ENCODE measurements at regions not wholly inside any gene's neighbourhood (a gene's known extent, or its start where the extent isn't known, plus 50 kb on each side); places are given as distances from the start of the nearest gene placed in this dataset.

DNA sequence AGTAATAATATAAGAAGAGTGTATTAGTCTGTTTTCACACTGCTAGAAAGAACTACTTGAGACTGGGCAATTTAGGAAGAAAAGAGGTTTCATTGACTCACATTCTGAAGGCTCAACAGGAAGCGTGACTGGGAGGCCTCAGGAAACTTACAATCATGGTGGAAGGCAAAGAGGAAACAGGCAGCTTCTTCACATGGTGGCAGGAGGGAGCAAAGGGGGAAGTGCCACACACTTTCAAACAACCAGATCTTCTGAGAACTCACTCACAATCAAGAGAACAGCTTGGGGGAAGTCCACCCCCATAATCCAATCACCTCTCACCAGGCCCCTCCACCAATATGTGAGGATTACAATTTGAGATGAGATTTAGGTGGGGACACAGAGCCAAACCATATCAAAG lies 212.5 kb upstream of the HDAC9 start:
- no peak for DNase-seq (ENCODE audit: low read depth)
- H3K4me3 ChIP-seq (ENCODE audit: low read length): no peak overlapping the region
- no peak for TF ChIP-seq CTCF (IDR thresholded peaks at IDR 0.05; ENCODE audit: insufficient read depth, low read depth, low read length, missing control alignments)

DNA sequence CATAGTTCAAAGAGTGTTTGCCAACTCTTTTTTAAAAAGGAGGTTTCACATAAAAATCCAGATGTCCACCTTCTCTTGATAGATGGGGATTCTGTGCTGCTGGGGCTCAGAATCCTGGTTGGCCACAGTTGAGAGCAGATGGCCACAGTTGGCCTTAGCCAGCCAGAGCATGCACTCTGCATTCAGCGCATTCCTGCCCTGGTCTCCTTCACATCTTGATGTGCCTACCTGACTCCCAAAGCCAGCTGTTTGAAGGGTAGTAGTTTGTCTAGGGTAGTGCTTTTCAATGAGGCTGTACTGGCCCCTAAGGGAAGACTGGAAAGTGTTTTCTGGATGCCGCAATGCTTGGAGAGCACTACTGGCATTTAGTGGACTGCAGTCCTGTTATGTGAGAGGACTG lies 208.1 kb upstream of the HDAC9 start:
- no peak overlapping the region for H3K4me3 ChIP-seq (ENCODE audit: low read length)
- TF ChIP-seq CTCF (IDR thresholded peaks at IDR 0.05; ENCODE audit: insufficient read depth, low read depth, low read length, missing control alignments): no peak
- DNase-seq (ENCODE audit: low read depth): no peak

DNA sequence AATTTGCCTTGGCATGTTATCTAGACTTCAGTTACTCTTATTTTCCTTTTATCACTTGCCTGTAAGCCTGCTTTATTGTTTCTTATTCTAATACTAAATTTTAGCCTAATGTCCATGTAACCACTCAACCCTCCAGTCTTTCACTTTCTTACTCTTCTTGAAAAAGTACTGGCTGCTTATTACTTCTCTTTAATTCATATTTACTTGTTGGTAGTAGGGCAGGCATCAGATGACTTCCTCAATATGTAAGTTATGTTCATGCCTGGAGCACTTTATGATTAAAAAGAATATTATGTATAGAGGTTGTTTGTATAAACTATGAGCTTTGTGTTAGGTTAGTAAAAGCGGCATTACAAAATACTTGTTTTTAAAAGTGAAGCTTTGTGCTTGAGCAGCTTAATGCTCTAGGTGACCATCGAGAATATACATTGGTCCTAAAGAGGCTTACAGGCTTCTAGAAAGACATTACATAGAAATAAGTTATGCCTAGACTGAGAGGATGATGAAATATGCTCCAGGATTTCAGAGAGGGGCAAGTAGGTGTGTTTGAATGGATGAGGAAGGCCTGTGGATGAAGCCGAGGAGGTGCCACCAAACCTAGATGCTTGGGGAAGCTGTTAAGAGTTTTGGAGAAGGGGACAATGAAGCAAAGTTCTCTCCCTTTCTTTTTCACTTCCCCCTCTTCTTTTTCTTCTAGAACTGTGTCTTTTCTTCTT lies 207.1 kb upstream of the HDAC9 start:
- DNase-seq (ENCODE audit: low read depth): no peak
- TF ChIP-seq CTCF (IDR thresholded peaks at IDR 0.05; ENCODE audit: insufficient read depth, low read depth, low read length, missing control alignments): no peak
- no peak overlapping the region for H3K4me3 ChIP-seq (ENCODE audit: low read length)

DNA sequence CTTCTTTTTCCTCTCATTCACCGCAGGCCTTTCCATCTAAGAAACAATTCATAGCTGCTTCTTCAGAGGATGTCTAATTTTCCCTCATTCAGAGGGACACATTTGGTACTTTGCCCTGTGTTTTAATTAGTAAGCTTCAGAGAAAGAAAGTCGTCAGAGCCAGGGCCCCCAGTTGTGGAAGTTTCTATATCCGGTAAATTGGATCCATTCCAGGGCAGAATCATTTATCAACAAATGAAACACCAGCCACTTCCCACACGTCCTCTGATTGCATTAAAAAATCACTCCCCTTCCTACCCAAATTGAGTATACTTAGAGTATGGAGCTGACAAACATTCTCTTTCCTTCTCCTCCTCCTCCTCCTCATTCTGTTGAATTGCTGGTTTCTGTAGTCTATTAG lies 205.8 kb upstream of the HDAC9 start:
- H3K4me3 ChIP-seq (ENCODE audit: low read length): no peak overlapping the region
- no peak for DNase-seq (ENCODE audit: low read depth)

GRCh38 chr7:18290223-18290622 lies 205.3 kb upstream of the HDAC9 start:
- no peak overlapping the region for H3K4me3 ChIP-seq (ENCODE audit: low read length)
- no peak for TF ChIP-seq CTCF (IDR thresholded peaks at IDR 0.05; ENCODE audit: insufficient read depth, low read depth, low read length, missing control alignments)
- DNase-seq (ENCODE audit: low read depth): no peak

More for the DNA sequence above, 205.8 kb upstream of the HDAC9 start:
- no peak for TF ChIP-seq CTCF (IDR thresholded peaks at IDR 0.05; ENCODE audit: insufficient read depth, low read depth, low read length, missing control alignments)

DNA sequence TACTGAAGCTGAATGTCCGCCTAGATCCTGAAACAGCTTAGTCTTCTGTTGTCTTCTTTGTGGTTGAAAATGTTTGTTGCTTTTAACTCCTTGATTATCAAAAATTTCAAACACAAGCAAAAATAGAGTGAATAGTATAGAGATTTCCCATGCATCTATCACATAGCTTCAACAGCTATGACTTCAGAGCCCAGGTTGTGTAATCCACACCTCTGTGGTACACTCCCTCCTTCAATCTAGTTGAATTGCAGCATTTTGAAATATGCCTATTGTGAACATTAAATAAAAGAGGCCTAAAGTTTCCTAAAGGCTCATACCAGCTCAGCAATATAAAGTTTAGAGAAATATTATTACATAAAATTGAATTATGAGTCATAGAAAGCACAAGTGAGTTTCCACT lies 204.7 kb upstream of the HDAC9 start:
- no peak for TF ChIP-seq CTCF (IDR thresholded peaks at IDR 0.05; ENCODE audit: insufficient read depth, low read depth, low read length, missing control alignments)
- H3K4me3 ChIP-seq (ENCODE audit: low read length): no peak overlapping the region
- DNase-seq (ENCODE audit: low read depth): peak; percentile 28

DNA sequence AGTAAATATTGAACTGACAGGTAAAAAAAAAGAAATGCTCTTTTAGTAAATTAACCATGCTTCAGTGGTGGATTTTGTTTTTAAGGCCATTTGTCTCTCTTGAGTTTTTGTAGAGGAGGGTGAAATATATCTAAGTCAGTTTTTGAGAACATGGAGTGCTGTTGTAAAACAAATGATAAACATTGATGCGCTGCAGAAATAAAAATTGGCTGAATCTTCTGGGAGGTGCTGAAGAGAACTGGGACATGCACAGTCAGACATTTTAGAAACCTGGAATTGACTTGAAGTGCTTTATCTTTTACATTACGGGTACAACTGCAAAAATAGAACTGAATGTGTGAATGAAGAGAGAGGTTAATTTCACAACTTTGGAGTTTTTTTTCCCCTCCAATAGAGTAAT lies 203.0 kb upstream of the HDAC9 start:
- H3K4me3 ChIP-seq (ENCODE audit: low read length): no peak overlapping the region
- DNase-seq (ENCODE audit: low read depth): no peak
- TF ChIP-seq CTCF (IDR thresholded peaks at IDR 0.05; ENCODE audit: insufficient read depth, low read depth, low read length, missing control alignments): no peak

Data from epithelial cell of esophagus (primary cell).